ENCODE measurements at regions not wholly inside any gene's neighbourhood (a gene's known extent, or its start where the extent isn't known, plus 50 kb on each side); places are given as distances from the start of the nearest gene placed in this dataset.

GRCh38 chr13:72120632-72121031 is 253.6 kb upstream of the DACH1 start:
- Histone ChIP-seq H3K4me1 (no peaks in the 10 kb centered on the region), H3K4me3 (no peak overlapping the region), H3K36me3 (ENCODE audit: insufficient read depth in 1 of 2, low read depth in 1 of 2) (no peaks in the 10 kb centered on the region), H3K27me3 (ENCODE audit: insufficient read depth in 3 of 3, low read length in 2 of 3) (no peaks in the 10 kb centered on the region), H3K27ac (no peak overlapping the region), H3K9me3 (no peaks in the 10 kb centered on the region)
- TF ChIP-seq CTCF (IDR thresholded peaks at IDR 0.05): no peak
- 58 to 66% (median 65%) methylated on average over 2 of the region's 2 CpGs for WGBS, 3 donors
- no peak for ATAC-seq
- DNase-seq: no peak
- intact Hi-C loops (cut with DNase I): no loop called here

- TF ChIP-seq CTCF (IDR thresholded peaks at IDR 0.05): no peak
- DNase-seq (no peak), ATAC-seq (no peak)
- no peaks in the 10 kb centered on the region for H3K27me3 ChIP-seq (ENCODE audit: insufficient read depth in 3 of 3, low read length in 2 of 3)
- H3K36me3 ChIP-seq (ENCODE audit: insufficient read depth in 1 of 2, low read depth in 1 of 2): no peaks in the 10 kb centered on the region
- H3K9me3 ChIP-seq: no peaks in the 10 kb centered on the region
- 61 to 75% (median 65%) methylated on average over 2 of the region's 2 CpGs for WGBS, 3 donors
- intact Hi-C loops (cut with DNase I): no loop called here
- no peak overlapping the region for H3K4me3 ChIP-seq
- H3K27ac ChIP-seq: no peak overlapping the region
- H3K4me1 ChIP-seq: no peaks in the 10 kb centered on the region
Measured at GRCh38 chr13:72113931-72114330, 246.9 kb upstream of the DACH1 start.

GRCh38 chr13:72113076-72113475 is 246.1 kb upstream of the DACH1 start:
- intact Hi-C loops (cut with DNase I): no loop called here
- no peak for TF ChIP-seq CTCF (IDR thresholded peaks at IDR 0.05)
- Histone ChIP-seq H3K9me3 (no peaks in the 10 kb centered on the region), H3K4me3 (no peak overlapping the region), H3K27ac (no peak overlapping the region), H3K36me3 (ENCODE audit: insufficient read depth in 1 of 2, low read depth in 1 of 2) (no peaks in the 10 kb centered on the region), H3K4me1 (no peaks in the 10 kb centered on the region), H3K27me3 (ENCODE audit: insufficient read depth in 3 of 3, low read length in 2 of 3) (no peaks in the 10 kb centered on the region)
- no peak for DNase-seq
- ATAC-seq: no peak
- WGBS, 3 donors: 67 to 90% (median 88%) methylated on average over 1 of the region's 1 CpG

- no peak for DNase-seq
- no peaks in the 10 kb centered on the region for H3K36me3 ChIP-seq (ENCODE audit: insufficient read depth in 1 of 2, low read depth in 1 of 2)
- TF ChIP-seq CTCF (IDR thresholded peaks at IDR 0.05): no peak
- H3K9me3 ChIP-seq: peaks cover 6% of the 10 kb centered on the region
- no peak overlapping the region for H3K27ac ChIP-seq
- 81 to 84% (median 83%) methylated on average over 2 of the region's 2 CpGs for WGBS, 3 donors
- ATAC-seq: no peak
- H3K4me1 ChIP-seq: no peaks in the 10 kb centered on the region
- no peaks in the 10 kb centered on the region for H3K27me3 ChIP-seq (ENCODE audit: insufficient read depth in 3 of 3, low read length in 2 of 3)
- no peak overlapping the region for H3K4me3 ChIP-seq
- intact Hi-C loops (cut with DNase I): no loop called here
Measured at GRCh38 chr13:72112216-72112615, 245.2 kb upstream of the DACH1 start.

- intact Hi-C loops (cut with DNase I): no loop called here
- no peak for DNase-seq
- Histone ChIP-seq H3K9me3 (peaks cover 6% of the 10 kb centered on the region), H3K4me3 (no peak overlapping the region), H3K27ac (no peak overlapping the region), H3K4me1 (no peaks in the 10 kb centered on the region), H3K36me3 (ENCODE audit: insufficient read depth in 1 of 2, low read depth in 1 of 2) (no peaks in the 10 kb centered on the region), H3K27me3 (ENCODE audit: insufficient read depth in 3 of 3, low read length in 2 of 3) (peaks cover 0 to 2% (median 0%) of the 10 kb centered on the region in 3 donors)
- ATAC-seq: no peak
- no peak for TF ChIP-seq CTCF (IDR thresholded peaks at IDR 0.05)
- WGBS, 3 donors: 85 to 87% (median 86%) methylated on average over 4 of the region's 4 CpGs
Measured at GRCh38 chr13:72109863-72110262, 242.9 kb upstream of the DACH1 start.

All from psoas muscle (tissue), 7 donors.